GM21367 (cell line): ENCODE measurements at regions not wholly inside any gene's neighbourhood (a gene's known extent, or its start where the extent isn't known, plus 50 kb on each side); places are given as distances from the start of the nearest gene placed in this dataset.
"Not testable (repeated sequence)": the region's sequence is repeated elsewhere in the genome, so short reads cannot be mapped to it uniquely, and the experiment has no call there.

Source experiments
- ATAC-seq: cut with Tn5 transposase; IDR thresholded peaks from one replicate; pipeline ENCODE4 v1.9.1; 2021; ENCODE audit not compliant: unreplicated experiment

GRCh38 chr6:106885679-106886078 is 88.8 kb downstream of the CD24 start:
- ATAC-seq = no peak

- no peak for ATAC-seq
These were observed 90.0 kb downstream of the CD24 start for GRCh38 chr6:106884576-106884975.

- ATAC-seq = no peak
These were observed 90.7 kb downstream of the CD24 start for GRCh38 chr6:106883808-106884262.

- no peak for ATAC-seq
These were observed 91.7 kb downstream of the CD24 start for GRCh38 chr6:106882601-106883518.

GRCh38 chr6:106882138-106882537 is 92.4 kb downstream of the CD24 start:
- ATAC-seq = no peak

- no peak for ATAC-seq
These were observed 93.6 kb downstream of the CD24 start for GRCh38 chr6:106880952-106881351.

- no peak for ATAC-seq
These were observed 98.7 kb downstream of the CD24 start for GRCh38 chr6:106875782-106876321.

GRCh38 chr6:106874481-106874880 is 100.0 kb downstream of the CD24 start:
- ATAC-seq = no peak

- ATAC-seq = no peak
These were observed 102.5 kb downstream of the CD24 start for GRCh38 chr6:106872049-106872448.

- no peak for ATAC-seq
These were observed 103.5 kb downstream of the CD24 start for GRCh38 chr6:106870824-106871717.

GRCh38 chr6:106870069-106870468 is 104.5 kb downstream of the CD24 start:
- no peak for ATAC-seq

GRCh38 chr6:106869203-106869602 is 105.3 kb downstream of the CD24 start:
- ATAC-seq = no peak

- no peak for ATAC-seq
These were observed 107.5 kb downstream of the CD24 start for GRCh38 chr6:106866875-106867658.

- no peak for ATAC-seq
These were observed 111.7 kb downstream of the CD24 start for GRCh38 chr6:106862858-106863257.

- ATAC-seq = no peak
These were observed 113.6 kb downstream of the CD24 start for GRCh38 chr6:106860940-106861339.

- no peak for ATAC-seq
These were observed 115.9 kb downstream of the CD24 start for GRCh38 chr6:106858653-106859092.

- no peak for ATAC-seq
These were observed 116.5 kb downstream of the CD24 start for GRCh38 chr6:106857771-106858652.

GRCh38 chr6:106857310-106857709 is 117.2 kb downstream of the CD24 start:
- ATAC-seq = not testable (repeated sequence)

- no peak for ATAC-seq
These were observed 118.2 kb downstream of the CD24 start for GRCh38 chr6:106856227-106856874.
